H9 (cell line): ENCODE measurements at regions not wholly inside any gene's neighbourhood (a gene's known extent, or its start where the extent isn't known, plus 50 kb on each side); places are given as distances from the start of the nearest gene placed in this dataset.

Experiments used
- DNase-seq: peaks from one replicate; pipeline ENCODE4 v3.0.0-alpha.2; 2017
- H2AFZ ChIP-seq: one replicate; pipeline ENCODE4 v1.6.1; 2013; ENCODE audit warnings: mild to moderate bottlenecking, low read length, control low read depth, moderate library complexity
- H2AK5ac ChIP-seq: 2 replicates; pipeline ENCODE4 v1.6.1; 2013; ENCODE audit warnings: low read length, control low read depth, mixed read lengths; ENCODE audit not compliant: insufficient read length
- H2BK120ac ChIP-seq: one replicate; pipeline ENCODE4 v1.6.1; 2013; ENCODE audit warnings: low read depth, mild to moderate bottlenecking, low read length, control low read depth, inconsistent platforms; ENCODE audit not compliant: poor library complexity, severe bottlenecking
- H2BK12ac ChIP-seq: 2 replicates; pipeline ENCODE4 v1.6.1; 2013; ENCODE audit warnings: low read length, control low read depth, mixed read lengths, low read depth; ENCODE audit not compliant: insufficient read length
- H2BK15ac ChIP-seq: 2 replicates; pipeline ENCODE4 v1.6.1; 2013; ENCODE audit warnings: low read depth, low read length, control low read depth
- H2BK20ac ChIP-seq: one replicate; pipeline ENCODE4 v1.6.1; 2013; ENCODE audit warnings: low read depth, mild to moderate bottlenecking, low read length, control low read depth, inconsistent platforms; ENCODE audit not compliant: poor library complexity, severe bottlenecking
- H2BK5ac ChIP-seq: 2 replicates; pipeline ENCODE4 v1.6.1; 2013; ENCODE audit warnings: low read length, control low read depth, mixed read lengths; ENCODE audit not compliant: insufficient read length
- H3K14ac ChIP-seq: 2 replicates; pipeline ENCODE4 v1.6.1; 2013; ENCODE audit warnings: low read length, control low read depth; ENCODE audit not compliant: insufficient read depth
- H3K18ac ChIP-seq: 2 replicates; pipeline ENCODE4 v1.6.1; 2013; ENCODE audit warnings: low read depth, mild to moderate bottlenecking, mixed read lengths, low read length, control low read depth; ENCODE audit not compliant: insufficient read length
- H3K23ac ChIP-seq: 2 replicates; pipeline ENCODE4 v1.6.1; 2013; ENCODE audit warnings: low read length, control low read depth, mixed read lengths, low read depth; ENCODE audit not compliant: insufficient read length
- H3K23me2 ChIP-seq: 2 replicates; pipeline ENCODE4 v1.6.1; 2013; ENCODE audit warnings: low read depth, mild to moderate bottlenecking, mixed read lengths, low read length, control low read depth; ENCODE audit not compliant: insufficient read length, poor library complexity, severe bottlenecking
- H3K27ac ChIP-seq: 2 replicates; pipeline ENCODE4 v1.5.1; 2013; ENCODE audit warnings: low read length, control low read depth, mixed read lengths, low read depth; ENCODE audit not compliant: insufficient read length
- H3K27me3 ChIP-seq: 2 replicates; pipeline ENCODE4 v1.6.1; 2013; ENCODE audit warnings: low read length, control low read depth, inconsistent platforms; ENCODE audit not compliant: insufficient read depth
- H3K4ac ChIP-seq: 2 replicates; pipeline ENCODE4 v1.6.1; 2013; ENCODE audit warnings: low read depth, mild to moderate bottlenecking, control low read depth, inconsistent platforms, low read length, moderate library complexity
- H3K4me1 ChIP-seq: 2 replicates; pipeline ENCODE4 v1.6.1; 2013; ENCODE audit warnings: low read length, control low read depth, inconsistent platforms; ENCODE audit not compliant: insufficient read depth
- H3K4me2 ChIP-seq: 2 replicates; pipeline ENCODE4 v1.6.1; 2013; ENCODE audit warnings: low read length, control low read depth, mixed read lengths; ENCODE audit not compliant: insufficient read length, insufficient read depth
- H3K56ac ChIP-seq: 2 replicates; pipeline ENCODE4 v1.6.1; 2013; ENCODE audit warnings: low read depth, mild to moderate bottlenecking, mixed read lengths, low read length, control low read depth; ENCODE audit not compliant: insufficient read length
- H3K79me1 ChIP-seq: 2 replicates; pipeline ENCODE4 v1.6.1; 2013; ENCODE audit warnings: low read depth, mild to moderate bottlenecking, moderate library complexity, low read length, control low read depth, inconsistent platforms; ENCODE audit not compliant: insufficient read depth, poor library complexity, severe bottlenecking
- H3K79me2 ChIP-seq: 2 replicates; pipeline ENCODE4 v1.6.1; 2013; ENCODE audit warnings: low read length, control low read depth, inconsistent platforms; ENCODE audit not compliant: insufficient read depth
- H3K9ac ChIP-seq: 2 replicates; pipeline ENCODE4 v1.6.1; 2013; ENCODE audit warnings: low read length, control low read depth, mixed read lengths; ENCODE audit not compliant: insufficient read length; ENCODE audit errors: extremely low read depth
- H3K9me3 ChIP-seq: one replicate; pipeline ENCODE4 v1.6.1; 2013; ENCODE audit warnings: low read depth, low read length, inconsistent platforms; ENCODE audit not compliant: control insufficient read depth
- H3T11ph ChIP-seq: one replicate; pipeline ENCODE4 v1.6.1; 2013; ENCODE audit warnings: mild to moderate bottlenecking, low read length, control low read depth, inconsistent platforms
- H4K20me1 ChIP-seq: one replicate; pipeline ENCODE4 v1.6.1; 2013; ENCODE audit not compliant: control insufficient read depth, insufficient read length, insufficient read depth
- H4K5ac ChIP-seq: 2 replicates; pipeline ENCODE4 v1.6.1; 2013; ENCODE audit warnings: low read depth, mild to moderate bottlenecking, mixed read lengths, low read length, control low read depth; ENCODE audit not compliant: insufficient read length
- H4K8ac ChIP-seq: replicated peaks from 2 replicates; pipeline ENCODE4 v1.6.1; 2013; ENCODE audit warnings: low read length, control low read depth, mixed read lengths, low read depth; ENCODE audit not compliant: insufficient read length
- H4K91ac ChIP-seq: 2 replicates; pipeline ENCODE4 v1.6.1; 2013; ENCODE audit warnings: low read depth, mild to moderate bottlenecking, moderate library complexity, mixed read lengths, low read length, control low read depth; ENCODE audit not compliant: insufficient read length
- H3K27ac Mint-ChIP-seq, 3 experiments: 2 replicates in 2 of 3; 3 replicates in 1 of 3; pipeline ENCODE4 v1.8.0; 2020 to 2021; ENCODE audit warnings: mixed read lengths in 3 of 3, mild to moderate bottlenecking in 1 of 3, moderate library complexity in 1 of 3
- H3K27me3 Mint-ChIP-seq: 2 replicates; pipeline ENCODE4 v1.8.0; 2021; ENCODE audit warnings: low read depth, mild to moderate bottlenecking, moderate library complexity, mixed read lengths
- H3K36me3 Mint-ChIP-seq, 3 experiments: 2 replicates in 2 of 3; 3 replicates in 1 of 3; pipeline ENCODE4 v1.8.0; 2020 to 2021; ENCODE audit warnings: low read depth in 3 of 3, mixed read lengths in 3 of 3; ENCODE audit not compliant: insufficient read depth in 1 of 3
- H3K4me1 Mint-ChIP-seq, 2 experiments: 2 replicates each; pipeline ENCODE4 v1.8.0; 2020; ENCODE audit warnings: mixed read lengths in 2 of 2
- H3K4me3 Mint-ChIP-seq, 2 experiments: 2 replicates in 1 of 2; 3 replicates in 1 of 2; pipeline ENCODE4 v1.8.0; 2020 to 2021; ENCODE audit warnings: mild to moderate bottlenecking in 2 of 2, mixed read lengths in 2 of 2, moderate library complexity in 1 of 2
- H3K9me3 Mint-ChIP-seq, 2 experiments: 2 replicates in 1 of 2; 3 replicates in 1 of 2; pipeline ENCODE4 v1.8.0; 2020; ENCODE audit warnings: mild to moderate bottlenecking in 2 of 2, mixed read lengths in 2 of 2, moderate library complexity in 1 of 2
- TF ChIP-seq, protein P1 (sequence below): fragments of 200-600 bp; sonication (generic); conservative IDR thresholded peaks from 3 replicates; pipeline ENCODE4 v1.8.0; 2021; ENCODE audit warnings: antibody characterized with exemption, mild to moderate bottlenecking

DNA sequence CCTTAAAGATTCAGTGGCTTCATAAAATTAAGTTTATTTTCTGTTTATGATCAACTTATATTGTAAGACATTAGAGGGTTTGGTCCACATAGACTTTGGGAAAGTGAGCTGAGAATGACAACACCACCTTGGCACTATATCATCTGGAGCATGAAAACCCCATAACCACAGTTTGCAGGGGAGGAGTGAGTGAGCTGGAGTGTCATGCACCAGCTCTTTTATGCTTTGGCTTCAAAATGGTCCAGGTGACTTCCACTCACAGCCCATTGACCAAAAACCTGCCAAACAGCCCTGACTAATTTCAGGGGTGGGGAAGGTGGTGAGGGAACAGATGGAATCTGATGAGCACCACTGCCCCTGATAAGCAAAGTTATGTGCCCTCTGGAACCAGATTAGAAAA, 295.8 kb downstream of the DMRTA1 start:
- no peaks in the 10 kb centered on the region for H3K4me1 Mint-ChIP-seq
- H3K4me3 Mint-ChIP-seq = no peak overlapping the region

More for the DNA sequence above, 295.8 kb downstream of the DMRTA1 start:
- TF ChIP-seq, protein P1, sequence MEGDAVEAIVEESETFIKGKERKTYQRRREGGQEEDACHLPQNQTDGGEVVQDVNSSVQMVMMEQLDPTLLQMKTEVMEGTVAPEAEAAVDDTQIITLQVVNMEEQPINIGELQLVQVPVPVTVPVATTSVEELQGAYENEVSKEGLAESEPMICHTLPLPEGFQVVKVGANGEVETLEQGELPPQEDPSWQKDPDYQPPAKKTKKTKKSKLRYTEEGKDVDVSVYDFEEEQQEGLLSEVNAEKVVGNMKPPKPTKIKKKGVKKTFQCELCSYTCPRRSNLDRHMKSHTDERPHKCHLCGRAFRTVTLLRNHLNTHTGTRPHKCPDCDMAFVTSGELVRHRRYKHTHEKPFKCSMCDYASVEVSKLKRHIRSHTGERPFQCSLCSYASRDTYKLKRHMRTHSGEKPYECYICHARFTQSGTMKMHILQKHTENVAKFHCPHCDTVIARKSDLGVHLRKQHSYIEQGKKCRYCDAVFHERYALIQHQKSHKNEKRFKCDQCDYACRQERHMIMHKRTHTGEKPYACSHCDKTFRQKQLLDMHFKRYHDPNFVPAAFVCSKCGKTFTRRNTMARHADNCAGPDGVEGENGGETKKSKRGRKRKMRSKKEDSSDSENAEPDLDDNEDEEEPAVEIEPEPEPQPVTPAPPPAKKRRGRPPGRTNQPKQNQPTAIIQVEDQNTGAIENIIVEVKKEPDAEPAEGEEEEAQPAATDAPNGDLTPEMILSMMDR = no peak
- Mint-ChIP-seq H3K27ac (no peak overlapping the region), H3K36me3 (peaks cover 0 to 1% (median 0%) of the 10 kb centered on the region in 3 experiments; a peak in 1 of 7 replicates), H3K9me3 (no peaks in the 10 kb centered on the region; a peak in 2 of 5 replicates), H3K27me3 (no peaks in the 10 kb centered on the region)
- H2AK5ac ChIP-seq = no peak overlapping the region
- no peak overlapping the region for H2BK20ac ChIP-seq
- H2BK12ac ChIP-seq = no peak overlapping the region
- H3K56ac ChIP-seq = no peak overlapping the region
- H4K91ac ChIP-seq = no peak overlapping the region
- no peak overlapping the region for H3K23ac ChIP-seq
- H3T11ph ChIP-seq = no peak overlapping the region
- no peak overlapping the region for H2BK5ac ChIP-seq
- H3K14ac ChIP-seq = no peak overlapping the region
- DNase-seq = no peak
- no peak overlapping the region for H3K27ac ChIP-seq
- no peak overlapping the region for H3K4me2 ChIP-seq
- no peaks in the 10 kb centered on the region for H4K20me1 ChIP-seq
- no peak overlapping the region for H4K5ac ChIP-seq
- no peak overlapping the region for H4K8ac ChIP-seq
- H2AFZ ChIP-seq = no peak overlapping the region
- no peak overlapping the region for H2BK120ac ChIP-seq
- no peak overlapping the region for H2BK15ac ChIP-seq
- no peaks in the 10 kb centered on the region for H3K27me3 ChIP-seq
- H3K23me2 ChIP-seq = no peaks in the 10 kb centered on the region
- no peaks in the 10 kb centered on the region for H3K4me1 ChIP-seq
- no peaks in the 10 kb centered on the region for H3K9me3 ChIP-seq
- no peaks in the 10 kb centered on the region for H3K79me2 ChIP-seq
- no peaks in the 10 kb centered on the region for H3K79me1 ChIP-seq
- H3K18ac ChIP-seq = no peak overlapping the region
- H3K4ac ChIP-seq = no peak overlapping the region
- no peak overlapping the region for H3K9ac ChIP-seq
